Choroid plexus epithelial cell (primary cell): ENCODE measurements at regions not wholly inside any gene's neighbourhood (a gene's known extent, or its start where the extent isn't known, plus 50 kb on each side); places are given as distances from the start of the nearest gene placed in this dataset.
"Not testable (repeated sequence)": the region's sequence is repeated elsewhere in the genome, so short reads cannot be mapped to it uniquely, and the experiment has no call there.

ENCODE experiments used
- DNase-seq: peaks from one replicate; pipeline ENCODE4 v3.0.0-alpha.2; 2010; ENCODE audit warnings: low read depth
- H3K4me3 ChIP-seq: 2 replicates; pipeline ENCODE4 v1.5.1; 2011; ENCODE audit warnings: low read depth, mild to moderate bottlenecking, control low read depth, low read length, moderate library complexity
- TF ChIP-seq, protein P1 (sequence below): conservative IDR thresholded peaks from 2 replicates; pipeline ENCODE4 v1.5.1; 2011; ENCODE audit warnings: low read depth, mild to moderate bottlenecking, control low read depth, inconsistent platforms, low read length, moderate library complexity

- H3K4me3 ChIP-seq, result no peak overlapping the region
- TF ChIP-seq, protein P1, sequence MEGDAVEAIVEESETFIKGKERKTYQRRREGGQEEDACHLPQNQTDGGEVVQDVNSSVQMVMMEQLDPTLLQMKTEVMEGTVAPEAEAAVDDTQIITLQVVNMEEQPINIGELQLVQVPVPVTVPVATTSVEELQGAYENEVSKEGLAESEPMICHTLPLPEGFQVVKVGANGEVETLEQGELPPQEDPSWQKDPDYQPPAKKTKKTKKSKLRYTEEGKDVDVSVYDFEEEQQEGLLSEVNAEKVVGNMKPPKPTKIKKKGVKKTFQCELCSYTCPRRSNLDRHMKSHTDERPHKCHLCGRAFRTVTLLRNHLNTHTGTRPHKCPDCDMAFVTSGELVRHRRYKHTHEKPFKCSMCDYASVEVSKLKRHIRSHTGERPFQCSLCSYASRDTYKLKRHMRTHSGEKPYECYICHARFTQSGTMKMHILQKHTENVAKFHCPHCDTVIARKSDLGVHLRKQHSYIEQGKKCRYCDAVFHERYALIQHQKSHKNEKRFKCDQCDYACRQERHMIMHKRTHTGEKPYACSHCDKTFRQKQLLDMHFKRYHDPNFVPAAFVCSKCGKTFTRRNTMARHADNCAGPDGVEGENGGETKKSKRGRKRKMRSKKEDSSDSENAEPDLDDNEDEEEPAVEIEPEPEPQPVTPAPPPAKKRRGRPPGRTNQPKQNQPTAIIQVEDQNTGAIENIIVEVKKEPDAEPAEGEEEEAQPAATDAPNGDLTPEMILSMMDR, result no peak
- DNase-seq, result no peak
These were observed 71.0 kb downstream of the SEPTIN7 start for GRCh38 chr7:35871856-35872255.

GRCh38 chr7:35874886-35875285 lies 74.0 kb downstream of the SEPTIN7 start:
- peak; percentile 28 for DNase-seq
- H3K4me3 ChIP-seq, result no peak overlapping the region
- TF ChIP-seq, protein P1, result no peak

- DNase-seq, result peak; percentile 56
- H3K4me3 ChIP-seq, result no peak overlapping the region
- TF ChIP-seq, protein P1, result no peak
These were observed 74.4 kb downstream of the SEPTIN7 start for GRCh38 chr7:35875292-35875691.

DNA sequence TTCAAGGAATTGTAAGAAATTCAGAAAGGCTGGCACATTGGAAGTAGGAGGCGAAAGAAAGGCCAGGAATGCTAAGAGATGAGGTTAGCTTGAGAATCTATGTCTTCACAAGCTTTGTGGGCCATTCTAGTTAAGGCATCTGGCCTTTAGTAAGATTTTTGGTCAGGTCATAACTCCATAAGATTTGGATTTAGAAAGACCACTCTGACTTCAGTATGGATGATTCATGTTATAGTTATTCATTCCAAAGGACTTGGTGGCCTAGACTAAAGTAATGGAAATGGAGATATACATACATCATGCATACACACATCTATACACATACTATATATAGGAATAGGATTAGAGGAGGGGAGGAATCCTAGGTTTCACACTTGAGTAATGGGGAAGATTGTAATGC lies 77.5 kb downstream of the SEPTIN7 start:
- peak; percentile 18 for DNase-seq

GRCh38 chr7:35887430-35887829 lies 86.6 kb downstream of the SEPTIN7 start:
- not testable (repeated sequence) for H3K4me3 ChIP-seq, DNase-seq

More for the DNA sequence above, 77.5 kb downstream of the SEPTIN7 start:
- TF ChIP-seq, protein P1, result no peak
- no peak overlapping the region for H3K4me3 ChIP-seq

DNA sequence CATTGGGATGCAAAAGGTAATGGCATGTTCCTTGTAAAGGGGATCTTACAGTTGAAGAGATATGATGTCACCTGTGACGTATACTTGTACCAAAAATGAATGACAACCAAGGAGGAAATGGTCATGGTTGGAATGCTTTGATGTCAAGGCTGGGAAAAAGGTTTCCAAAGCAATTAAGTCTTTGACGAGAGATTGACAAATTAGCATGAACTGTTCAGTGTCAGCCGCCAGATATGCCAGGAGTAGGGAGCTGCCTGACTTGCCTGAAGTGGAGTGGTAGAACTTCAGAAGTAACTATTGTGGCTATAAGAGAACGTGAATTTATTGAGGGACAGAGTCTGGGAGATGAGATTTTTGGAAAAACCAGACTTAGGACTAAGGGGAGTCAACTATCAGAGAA lies 88.1 kb downstream of the SEPTIN7 start:
- DNase-seq, result no peak
- no peak overlapping the region for H3K4me3 ChIP-seq
- TF ChIP-seq, protein P1, result no peak

DNA sequence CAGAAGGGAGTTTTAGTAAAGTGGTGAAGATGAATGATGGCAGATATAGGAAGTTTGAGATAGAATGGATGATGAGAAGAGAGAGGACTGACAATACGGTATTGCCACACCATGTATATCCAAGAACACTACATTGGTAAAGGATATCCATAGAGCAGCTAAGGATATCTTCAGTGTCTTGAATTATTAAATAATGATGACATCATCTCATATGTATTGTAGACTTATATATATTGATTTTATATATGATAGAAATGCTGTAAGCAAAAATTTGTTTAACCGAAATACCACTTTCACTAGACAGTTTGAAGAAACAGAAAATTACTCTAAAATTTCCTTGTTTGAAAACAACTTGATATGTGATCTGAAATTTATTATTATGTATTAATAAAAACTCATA lies 89.0 kb downstream of the SEPTIN7 start:
- DNase-seq, result no peak
- TF ChIP-seq, protein P1, result no peak
- no peak overlapping the region for H3K4me3 ChIP-seq
